ENCODE measurements at regions not wholly inside any gene's neighbourhood (a gene's known extent, or its start where the extent isn't known, plus 50 kb on each side); places are given as distances from the start of the nearest gene placed in this dataset.

GRCh38 chr6:22928775-22929174 lies 359.4 kb downstream of the HDGFL1 start:
- TF ChIP-seq CTCF (IDR thresholded peaks at IDR 0.05): no peak
- no peak for TF ChIP-seq CREM (CRISPR knock-in tag; IDR thresholded peaks at IDR 0.05)
- no peak for TF ChIP-seq MAX (CRISPR knock-in tag; IDR thresholded peaks at IDR 0.05)
- no peak for TF ChIP-seq NR2C2 (CRISPR knock-in tag; IDR thresholded peaks at IDR 0.05)
- TF ChIP-seq HMGXB4 (CRISPR knock-in tag; IDR thresholded peaks at IDR 0.05): no peak
- TF ChIP-seq MYBL2 (CRISPR knock-in tag; IDR thresholded peaks at IDR 0.05): no peak
